MCF 10A (cell line): ENCODE measurements at regions not wholly inside any gene's neighbourhood (a gene's known extent, or its start where the extent isn't known, plus 50 kb on each side); places are given as distances from the start of the nearest gene placed in this dataset.

Experiments used
- BruUV-seq: library from RNA; stranded (reverse); fragments of 400-500 nt; replicated peaks from 2 replicates; lab custom pipeline; 2021; lab: Mats Ljungman, UMichigan
- CTCF ChIA-PET: fragments of 300-600 bp; sonication (Branson Sonifier 250); formaldehyde crosslinking; extraction: SDS; loops from one replicate; lab custom pipeline; 2021; ENCODE audit warnings: antibody characterized with exemption, inconsistent platforms; lab: Yijun Ruan, JAX
- POLR2A ChIA-PET: fragments of 300-600, 350-650 bp; sonication (Branson Sonifier 250); formaldehyde crosslinking; extraction: SDS; loops from one replicate; lab custom pipeline; 2020; ENCODE audit warnings: antibody characterized with exemption, inconsistent platforms; lab: Yijun Ruan, JAX
- DNase-seq: peaks from one replicate; pipeline ENCODE4 v3.0.0-alpha.2; 2018; ENCODE audit not compliant: unreplicated experiment
- H3K27ac Mint-ChIP-seq: one replicate; pipeline ENCODE4 v1.8.0; 2022; ENCODE audit warnings: mild to moderate bottlenecking, low read depth, mixed read lengths; ENCODE audit not compliant: unreplicated experiment
- H3K27me3 Mint-ChIP-seq: one replicate; pipeline ENCODE4 v1.8.0; 2022; ENCODE audit warnings: mixed read lengths; ENCODE audit not compliant: insufficient read depth, unreplicated experiment
- H3K36me3 Mint-ChIP-seq: one replicate; pipeline ENCODE4 v1.8.0; 2022; ENCODE audit warnings: mild to moderate bottlenecking, moderate library complexity, mixed read lengths; ENCODE audit not compliant: insufficient read depth, unreplicated experiment
- H3K4me1 Mint-ChIP-seq: one replicate; pipeline ENCODE4 v1.8.0; 2022; ENCODE audit warnings: mixed read lengths; ENCODE audit not compliant: insufficient read depth, unreplicated experiment
- H3K4me3 Mint-ChIP-seq: one replicate; pipeline ENCODE4 v1.8.0; 2022; ENCODE audit warnings: mild to moderate bottlenecking, moderate library complexity, mixed read lengths; ENCODE audit not compliant: unreplicated experiment
- H3K9me3 Mint-ChIP-seq: one replicate; pipeline ENCODE4 v1.8.0; 2022; ENCODE audit warnings: mixed read lengths; ENCODE audit not compliant: unreplicated experiment
- CTCF ChIP-seq: fragments of 200-600 bp; IDR thresholded peaks from one replicate; pipeline ENCODE4 v1.8.0; 2022; ENCODE audit warnings: antibody characterized with exemption, mild to moderate bottlenecking; ENCODE audit not compliant: unreplicated experiment
- intact Hi-C: fragments of 100-400 bp; cut with micrococcal nuclease; formaldehyde crosslinking; loops from 2 replicates; pipeline ENCODE4 v1.14.1; 2022

DNA sequence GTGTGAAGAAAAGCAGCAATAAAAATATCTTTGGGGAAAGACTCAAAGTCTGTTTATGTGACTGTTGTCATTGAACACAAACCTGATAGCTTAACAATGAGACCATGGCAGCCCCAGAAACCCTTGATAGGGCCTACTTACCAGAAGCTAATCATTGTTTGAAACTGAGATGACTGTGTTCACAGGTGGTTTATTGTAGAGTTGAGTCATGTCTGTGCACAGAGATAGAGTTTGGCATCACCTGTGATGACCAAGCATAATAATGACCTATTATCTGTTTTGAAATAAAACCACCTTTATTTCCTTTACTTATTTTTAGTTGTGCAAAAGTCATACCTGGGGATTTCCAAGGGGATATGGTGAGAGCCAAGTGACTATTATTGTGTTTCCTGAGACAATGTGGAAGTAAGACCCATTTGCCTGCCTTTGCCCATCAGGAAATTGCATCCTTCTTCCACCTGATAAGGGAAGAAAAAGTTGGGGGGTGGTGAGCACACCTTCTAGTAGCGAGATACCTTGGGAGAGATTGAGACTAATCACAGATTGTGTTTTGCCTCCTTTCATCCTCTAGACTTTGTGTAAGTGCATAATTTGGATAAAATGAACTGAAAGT, 456.9 kb upstream of the JAG1 start:
- TF ChIP-seq CTCF, result no peak
- no peaks in the 10 kb centered on the region for H3K36me3 Mint-ChIP-seq
- intact Hi-C loops, result no loop called here

GRCh38 chr20:11132819-11133415, 459.1 kb upstream of the JAG1 start:
- CTCF ChIA-PET, result interaction anchor here (0.7 kb wide), 1 partner anchor 438 kb away, joined by 5 read pairs; no protein-coding TSS in a partner anchor
- no peaks in the 10 kb centered on the region for H3K9me3 Mint-ChIP-seq
- H3K27me3 Mint-ChIP-seq, result no peaks in the 10 kb centered on the region
- POLR2A ChIA-PET, result no interaction called here
- H3K27ac Mint-ChIP-seq, result no peak overlapping the region
- BruUV-seq, result no TSS peak
- no peak for TF ChIP-seq CTCF
- intact Hi-C loops, result no loop called here
- H3K4me1 Mint-ChIP-seq, result peaks cover 4% of the 10 kb centered on the region
- H3K36me3 Mint-ChIP-seq, result no peaks in the 10 kb centered on the region
- DNase-seq, result no peak
- no peak overlapping the region for H3K4me3 Mint-ChIP-seq

More for the DNA sequence above, 456.9 kb upstream of the JAG1 start:
- no TSS peak for BruUV-seq
- Mint-ChIP-seq H3K4me1 (peaks cover 4% of the 10 kb centered on the region), H3K4me3 (no peak overlapping the region), H3K9me3 (peaks cover 9% of the 10 kb centered on the region), H3K27ac (no peak overlapping the region), H3K27me3 (no peaks in the 10 kb centered on the region)
- POLR2A ChIA-PET, result interaction anchor here (0.8 kb wide), 1 partner anchor 75 kb away, joined by 3 read pairs; no protein-coding TSS in a partner anchor
- peak; percentile 19 for DNase-seq
- CTCF ChIA-PET, result interaction anchor here (0.7 to 1.8 kb wide), 3 partner anchors 24 to 437 kb away, joined by 3 to 7 read pairs (median 3); no protein-coding TSS in a partner anchor

DNA sequence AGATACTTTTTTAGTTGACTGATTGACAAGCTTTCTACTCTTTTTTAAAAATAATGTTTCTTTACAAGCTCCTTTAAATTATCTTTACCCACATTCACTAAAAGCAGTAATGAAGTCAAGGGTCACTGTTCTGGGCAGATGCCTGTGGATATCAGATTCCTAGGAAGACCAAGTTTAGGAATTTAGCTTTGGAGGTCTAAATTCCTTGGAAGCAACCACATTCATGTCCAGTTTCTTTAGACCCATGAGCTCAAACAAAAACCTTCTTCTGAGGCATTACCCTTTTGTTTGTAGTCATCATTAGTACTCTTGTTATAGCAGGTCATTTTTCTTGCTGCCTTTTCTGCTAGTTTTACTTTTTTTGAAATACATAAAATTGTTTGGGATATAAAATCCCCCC, 462.9 kb upstream of the JAG1 start:
- no peak for DNase-seq
- no peaks in the 10 kb centered on the region for H3K9me3 Mint-ChIP-seq
- intact Hi-C loops, result no loop called here
- H3K27ac Mint-ChIP-seq, result no peak overlapping the region
- H3K4me3 Mint-ChIP-seq, result no peak overlapping the region
- H3K36me3 Mint-ChIP-seq, result peaks cover 7% of the 10 kb centered on the region
- POLR2A ChIA-PET, result interaction anchor here (1.1 kb wide), 1 partner anchor 396 kb away, joined by 3 read pairs; no protein-coding TSS in a partner anchor
- peaks cover 6% of the 10 kb centered on the region for H3K4me1 Mint-ChIP-seq
- H3K27me3 Mint-ChIP-seq, result no peaks in the 10 kb centered on the region
- no TSS peak for BruUV-seq
- CTCF ChIA-PET, result interaction anchor here (0.6 to 1.6 kb wide), 4 partner anchors 26 to 461 kb away, joined by 3 to 8 read pairs (median 4); no protein-coding TSS in a partner anchor
- no peak for TF ChIP-seq CTCF

- H3K4me1 Mint-ChIP-seq, result peaks cover 6% of the 10 kb centered on the region
- DNase-seq, result no peak
- ChIA-PET CTCF (no interaction called here), POLR2A (no interaction called here)
- H3K36me3 Mint-ChIP-seq, result peaks cover 7% of the 10 kb centered on the region
- no peak overlapping the region for H3K4me3 Mint-ChIP-seq
- no TSS peak for BruUV-seq
- no peaks in the 10 kb centered on the region for H3K27me3 Mint-ChIP-seq
- H3K9me3 Mint-ChIP-seq, result no peaks in the 10 kb centered on the region
- no peak for TF ChIP-seq CTCF
- intact Hi-C loops, result no loop called here
- no peak overlapping the region for H3K27ac Mint-ChIP-seq
Measured at GRCh38 chr20:11137688-11138087, 463.9 kb upstream of the JAG1 start.
